ENCODE measurements at regions not wholly inside any gene's neighbourhood (a gene's known extent, or its start where the extent isn't known, plus 50 kb on each side); places are given as distances from the start of the nearest gene placed in this dataset.

GRCh38 chr17:71252436-71252835, 868.4 kb upstream of the SOX9 start:
- no peak for DNase-seq (ENCODE audit: low read depth in 2 of 2)

- no peak for DNase-seq (ENCODE audit: low read depth in 2 of 2)
These were observed 863.7 kb upstream of the SOX9 start for GRCh38 chr17:71257096-71257495.

- no peak for DNase-seq (ENCODE audit: low read depth in 2 of 2)
These were observed 860.4 kb upstream of the SOX9 start for GRCh38 chr17:71260366-71260940.

- DNase-seq (ENCODE audit: low read depth in 2 of 2) = no peak
These were observed 858.2 kb upstream of the SOX9 start for GRCh38 chr17:71262586-71262985.

GRCh38 chr17:71267668-71268067, 853.2 kb upstream of the SOX9 start:
- DNase-seq (ENCODE audit: low read depth in 2 of 2) = no peak

- DNase-seq (ENCODE audit: low read depth in 2 of 2) = no peak
These were observed 851.6 kb upstream of the SOX9 start for GRCh38 chr17:71269201-71269600.

GRCh38 chr17:71273441-71273840, 847.4 kb upstream of the SOX9 start:
- DNase-seq (ENCODE audit: low read depth in 2 of 2) = no peak

- DNase-seq (ENCODE audit: low read depth in 2 of 2) = no peak
These were observed 844.7 kb upstream of the SOX9 start for GRCh38 chr17:71276079-71276478.

- DNase-seq (ENCODE audit: low read depth in 2 of 2) = no peak
These were observed 837.3 kb upstream of the SOX9 start for GRCh38 chr17:71283486-71283885.

GRCh38 chr17:71284032-71284755, 836.6 kb upstream of the SOX9 start:
- DNase-seq (ENCODE audit: low read depth in 2 of 2) = no peak

- DNase-seq (ENCODE audit: low read depth in 2 of 2) = no peak
These were observed 834.2 kb upstream of the SOX9 start for GRCh38 chr17:71286625-71287024.

GRCh38 chr17:71287071-71287823, 833.6 kb upstream of the SOX9 start:
- no peak for DNase-seq (ENCODE audit: low read depth in 2 of 2)

- no peak for DNase-seq (ENCODE audit: low read depth in 2 of 2)
These were observed 828.8 kb upstream of the SOX9 start for GRCh38 chr17:71292006-71292405.

- DNase-seq (ENCODE audit: low read depth in 2 of 2) = no peak
These were observed 824.8 kb upstream of the SOX9 start for GRCh38 chr17:71296005-71296404.

- no peak for DNase-seq (ENCODE audit: low read depth in 2 of 2)
These were observed 819.8 kb upstream of the SOX9 start for GRCh38 chr17:71301063-71301462.

GRCh38 chr17:71302721-71303549, 817.9 kb upstream of the SOX9 start:
- DNase-seq (ENCODE audit: low read depth in 2 of 2) = no peak

- DNase-seq (ENCODE audit: low read depth in 2 of 2) = no peak
These were observed 816.2 kb upstream of the SOX9 start for GRCh38 chr17:71304498-71305158.

- DNase-seq (ENCODE audit: low read depth in 2 of 2) = no peak
These were observed 807.0 kb upstream of the SOX9 start for GRCh38 chr17:71313866-71314265.

- DNase-seq (ENCODE audit: low read depth in 2 of 2) = no peak
These were observed 805.3 kb upstream of the SOX9 start for GRCh38 chr17:71315568-71315967.

- DNase-seq (ENCODE audit: low read depth in 2 of 2) = no peak
These were observed 804.5 kb upstream of the SOX9 start for GRCh38 chr17:71316176-71316897.

Measured in stimulated activated CD8-positive, alpha-beta memory T cell treated with anti-CD3 and anti-CD28 coated beads, Interleukin-15, amount 100 ng/mL, for 48 hours (primary cell).